ENCODE measurements at regions not wholly inside any gene's neighbourhood (a gene's known extent, or its start where the extent isn't known, plus 50 kb on each side); places are given as distances from the start of the nearest gene placed in this dataset.

GRCh38 chr18:11494107-11494506, 115.3 kb upstream of the SLC35G4 start:
- Mint-ChIP-seq H3K27me3 (ENCODE audit: insufficient read depth) (peaks cover 5% of the 10 kb centered on the region), H3K4me1 (ENCODE audit: low read depth) (peaks cover 39% of the 10 kb centered on the region), H3K9me3 (no peaks in the 10 kb centered on the region), H3K4me3 (no peak overlapping the region), H3K36me3 (ENCODE audit: low read depth) (peaks cover 5% of the 10 kb centered on the region; the same call in 1 of the 2 replicates), H3K27ac (no peak overlapping the region)
- TF ChIP-seq CTCF (IDR thresholded peaks at IDR 0.05) = no peak
- DNase-seq = peak; percentile 41

- DNase-seq = no peak
- Mint-ChIP-seq H3K36me3 (ENCODE audit: low read depth) (no peaks in the 10 kb centered on the region), H3K9me3 (no peaks in the 10 kb centered on the region), H3K27me3 (ENCODE audit: insufficient read depth) (peaks cover 4% of the 10 kb centered on the region), H3K27ac (no peak overlapping the region), H3K4me1 (ENCODE audit: low read depth) (peaks cover 6% of the 10 kb centered on the region; the same call in 1 of the 2 replicates), H3K4me3 (no peak overlapping the region)
- no peak for TF ChIP-seq CTCF (IDR thresholded peaks at IDR 0.05)
These were observed 120.0 kb upstream of the SLC35G4 start for GRCh38 chr18:11489266-11489899.

DNA sequence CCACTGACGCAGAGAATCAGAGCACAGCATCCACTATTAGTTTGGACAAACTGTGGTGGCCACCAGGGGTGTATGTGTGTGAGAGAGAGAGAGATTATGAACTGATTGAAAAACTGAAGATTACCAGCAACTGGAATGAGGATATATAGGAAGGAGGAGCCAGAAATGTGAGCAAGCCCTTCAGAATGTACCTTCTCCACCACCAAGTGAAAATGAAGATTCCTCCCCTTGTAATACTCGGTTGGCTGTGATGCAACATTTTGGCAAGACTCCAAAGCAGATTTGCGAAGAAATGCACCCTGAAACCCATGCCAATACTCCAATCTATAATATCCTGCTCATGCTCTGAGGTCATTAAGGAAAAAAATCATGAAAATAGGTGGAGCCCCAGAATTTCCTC, 121.2 kb upstream of the SLC35G4 start:
- H3K27ac Mint-ChIP-seq = no peak overlapping the region
- H3K4me3 Mint-ChIP-seq = no peak overlapping the region
- no peaks in the 10 kb centered on the region; the same call in 1 of the 2 replicates for H3K4me1 Mint-ChIP-seq (ENCODE audit: low read depth)
- no peak for TF ChIP-seq CTCF (IDR thresholded peaks at IDR 0.05)
- H3K9me3 Mint-ChIP-seq = no peaks in the 10 kb centered on the region
- H3K36me3 Mint-ChIP-seq (ENCODE audit: low read depth) = no peaks in the 10 kb centered on the region
- H3K27me3 Mint-ChIP-seq (ENCODE audit: insufficient read depth) = peaks cover 4% of the 10 kb centered on the region
- no peak for DNase-seq

DNA sequence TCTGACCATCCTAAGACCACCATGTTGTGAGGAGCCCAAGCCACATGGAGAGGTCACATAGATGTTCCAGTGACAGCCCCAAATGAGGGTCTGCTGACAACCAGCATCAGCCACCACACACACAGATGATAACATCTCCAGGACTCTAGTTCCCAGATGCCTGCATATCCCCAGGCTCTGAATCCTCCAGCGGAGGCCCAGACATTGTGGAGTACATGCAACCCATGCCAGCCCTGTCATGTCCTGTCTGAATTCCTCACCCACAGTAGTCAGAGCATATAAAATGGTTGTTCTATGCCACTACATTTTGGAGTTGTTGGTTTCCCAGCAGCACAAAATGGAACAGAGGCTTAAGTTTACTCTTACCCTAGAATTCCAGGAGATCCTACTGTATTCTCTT, 122.0 kb upstream of the SLC35G4 start:
- Mint-ChIP-seq H3K9me3 (no peaks in the 10 kb centered on the region), H3K36me3 (ENCODE audit: low read depth) (no peaks in the 10 kb centered on the region), H3K27me3 (ENCODE audit: insufficient read depth) (peaks cover 4% of the 10 kb centered on the region), H3K27ac (no peak overlapping the region), H3K4me3 (no peak overlapping the region), H3K4me1 (ENCODE audit: low read depth) (no peaks in the 10 kb centered on the region; the same call in 1 of the 2 replicates)
- no peak for TF ChIP-seq CTCF (IDR thresholded peaks at IDR 0.05)
- no peak for DNase-seq

- Mint-ChIP-seq H3K36me3 (ENCODE audit: low read depth) (no peaks in the 10 kb centered on the region), H3K27ac (no peak overlapping the region), H3K4me3 (no peak overlapping the region), H3K4me1 (ENCODE audit: low read depth) (no peaks in the 10 kb centered on the region), H3K9me3 (no peaks in the 10 kb centered on the region), H3K27me3 (ENCODE audit: insufficient read depth) (peaks cover 2% of the 10 kb centered on the region)
- no peak for DNase-seq
- TF ChIP-seq CTCF (IDR thresholded peaks at IDR 0.05) = no peak
These were observed 127.1 kb upstream of the SLC35G4 start for GRCh38 chr18:11482271-11482670.

All from HFFc6 (cell line).